Upper lobe of left lung (tissue), 6 donors: ENCODE measurements at regions not wholly inside any gene's neighbourhood (a gene's known extent, or its start where the extent isn't known, plus 50 kb on each side); places are given as distances from the start of the nearest gene placed in this dataset.

ENCODE experiments used
- ATAC-seq, 2 donors: fragments of 200-7000 bp; cut with Tn5 transposase; one replicate each; pipeline ENCODE4 v1.9.1; 2022; ENCODE audit warnings: mild to moderate bottlenecking in 2 of 2, moderate library complexity in 2 of 2; ENCODE audit not compliant: low FRiP score in 2 of 2
- DNase-seq, 2 donors: peaks; one replicate each; pipeline ENCODE4 v3.0.0-alpha.2; 2019 to 2020
- H3K27ac ChIP-seq, 4 donors: fragments of 200-600 bp; sonication (generic); one replicate each; pipeline ENCODE4 v1.5.1; 2016 to 2019
- H3K27me3 ChIP-seq, 4 donors: fragments of 200-600 bp; sonication (generic); one replicate each; pipeline ENCODE4 v1.5.1; 2017 to 2019
- H3K36me3 ChIP-seq, 4 donors: fragments of 200-600 bp; sonication (generic); one replicate each; pipeline ENCODE4 v1.5.1; 2016 to 2019
- H3K4me1 ChIP-seq, 4 donors: fragments of 200-600 bp; sonication (generic); one replicate each; pipeline ENCODE4 v1.5.1; 2018 to 2019
- H3K4me3 ChIP-seq, 4 donors: fragments of 200-600 bp; sonication (generic); one replicate each; pipeline ENCODE4 v1.5.1; 2017 to 2019; ENCODE audit warnings: mild to moderate bottlenecking in 2 of 4, moderate library complexity in 1 of 4
- H3K9me3 ChIP-seq, 4 donors: fragments of 200-600 bp; sonication (generic); one replicate each; pipeline ENCODE4 v1.5.1; 2018 to 2019
- EP300 ChIP-seq, 4 donors: sonication (generic); formaldehyde crosslinking; IDR thresholded peaks; one replicate each; pipeline ENCODE4 v1.5.1; 2017; ENCODE audit warnings: antibody characterized with exemption in 4 of 4, control low read depth in 2 of 4
- POLR2A ChIP-seq, 4 donors: fragments of 450-650 bp; IDR thresholded peaks; one replicate each; pipeline ENCODE4 v1.5.1; 2016 to 2017; ENCODE audit warnings: antibody characterized with exemption in 4 of 4, mild to moderate bottlenecking in 2 of 4
- POLR2AphosphoS5 ChIP-seq, 2 donors: sonication (generic); formaldehyde crosslinking; IDR thresholded peaks; one replicate each; pipeline ENCODE4 v1.5.1; 2017; ENCODE audit warnings: antibody characterized with exemption in 2 of 2
- WGBS, 2 donors: methylation state at CpG; one replicate each; pipeline ENCODE4 v1.1.5; 2017 to 2018; 5-methylcytosine and 5-hydroxymethylcytosine counted together
- TF ChIP-seq, protein P1 (sequence below), 6 experiments: fragments of 450-650 bp in 4 of 6; fragments of 200-600 bp in 2 of 6; sonication (generic) in 2 of 6; IDR thresholded peaks; one replicate each; pipeline ENCODE4 v1.5.1; 2016 to 2019; ENCODE audit warnings: antibody characterized with exemption in 6 of 6
- donor health status: DM: no; HTN: no; CAD: no; lungs with moderate emphysema.
- donor health status: DM: no; HTN: yes; CAD: no; lungs with severe emphysema.

DNA sequence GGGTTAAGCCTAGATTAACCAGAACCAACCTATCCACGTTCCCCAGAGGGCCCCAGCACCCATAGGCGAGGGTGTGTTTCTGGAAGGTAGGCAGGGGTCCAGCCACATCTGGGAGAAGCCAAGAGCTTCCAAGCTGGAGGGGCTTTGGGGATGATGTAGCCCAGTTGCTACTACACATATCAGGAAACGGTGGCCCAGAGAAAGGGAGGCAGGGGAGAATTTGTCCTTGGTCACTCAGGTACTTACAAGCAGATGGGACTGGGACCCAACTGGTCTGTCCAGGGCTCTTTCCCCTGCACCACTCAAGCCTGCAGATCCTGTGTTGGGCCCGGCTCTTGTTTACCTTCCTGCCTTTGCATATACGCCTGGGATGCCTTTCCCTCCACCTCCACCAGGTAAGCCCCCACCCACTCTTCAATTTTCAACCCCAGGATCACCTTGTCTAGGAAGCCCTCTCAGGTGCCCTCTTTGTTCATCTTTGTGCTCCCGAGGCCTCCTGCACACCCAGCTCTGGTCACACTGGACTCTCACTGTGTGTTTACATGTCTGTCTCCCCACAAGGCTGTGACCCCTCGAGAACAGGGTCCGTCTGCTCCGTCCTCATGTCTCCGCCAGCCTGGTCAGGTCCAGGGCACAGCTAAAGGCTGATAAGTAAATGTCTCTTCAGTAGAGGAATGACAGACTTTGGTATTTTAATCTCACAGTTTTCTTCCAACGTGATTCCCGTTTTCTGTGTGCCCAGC, 204.4 kb upstream of the LINGO1 start:
- Histone ChIP-seq H3K4me3 (no peak overlapping the region), H3K27me3 (no peaks in the 10 kb centered on the region), H3K9me3 (no peaks in the 10 kb centered on the region), H3K4me1 (peaks cover 0 to 5% (median 0%) of the 10 kb centered on the region in 4 donors), H3K27ac (no peak overlapping the region), H3K36me3 (no peaks in the 10 kb centered on the region)
- WGBS, 2 donors: 63 to 64% methylated on average over 12 of the region's 12 CpGs
- DNase-seq (no peak), ATAC-seq (no peak)
- TF ChIP-seq POLR2A (IDR thresholded peaks at IDR 0.05) (no peak), EP300 (IDR thresholded peaks at IDR 0.05) (no peak), POLR2AphosphoS5 (IDR thresholded peaks at IDR 0.05) (no peak)
- TF ChIP-seq, protein P1, sequence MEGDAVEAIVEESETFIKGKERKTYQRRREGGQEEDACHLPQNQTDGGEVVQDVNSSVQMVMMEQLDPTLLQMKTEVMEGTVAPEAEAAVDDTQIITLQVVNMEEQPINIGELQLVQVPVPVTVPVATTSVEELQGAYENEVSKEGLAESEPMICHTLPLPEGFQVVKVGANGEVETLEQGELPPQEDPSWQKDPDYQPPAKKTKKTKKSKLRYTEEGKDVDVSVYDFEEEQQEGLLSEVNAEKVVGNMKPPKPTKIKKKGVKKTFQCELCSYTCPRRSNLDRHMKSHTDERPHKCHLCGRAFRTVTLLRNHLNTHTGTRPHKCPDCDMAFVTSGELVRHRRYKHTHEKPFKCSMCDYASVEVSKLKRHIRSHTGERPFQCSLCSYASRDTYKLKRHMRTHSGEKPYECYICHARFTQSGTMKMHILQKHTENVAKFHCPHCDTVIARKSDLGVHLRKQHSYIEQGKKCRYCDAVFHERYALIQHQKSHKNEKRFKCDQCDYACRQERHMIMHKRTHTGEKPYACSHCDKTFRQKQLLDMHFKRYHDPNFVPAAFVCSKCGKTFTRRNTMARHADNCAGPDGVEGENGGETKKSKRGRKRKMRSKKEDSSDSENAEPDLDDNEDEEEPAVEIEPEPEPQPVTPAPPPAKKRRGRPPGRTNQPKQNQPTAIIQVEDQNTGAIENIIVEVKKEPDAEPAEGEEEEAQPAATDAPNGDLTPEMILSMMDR (IDR thresholded peaks at IDR 0.05): no peak

DNA sequence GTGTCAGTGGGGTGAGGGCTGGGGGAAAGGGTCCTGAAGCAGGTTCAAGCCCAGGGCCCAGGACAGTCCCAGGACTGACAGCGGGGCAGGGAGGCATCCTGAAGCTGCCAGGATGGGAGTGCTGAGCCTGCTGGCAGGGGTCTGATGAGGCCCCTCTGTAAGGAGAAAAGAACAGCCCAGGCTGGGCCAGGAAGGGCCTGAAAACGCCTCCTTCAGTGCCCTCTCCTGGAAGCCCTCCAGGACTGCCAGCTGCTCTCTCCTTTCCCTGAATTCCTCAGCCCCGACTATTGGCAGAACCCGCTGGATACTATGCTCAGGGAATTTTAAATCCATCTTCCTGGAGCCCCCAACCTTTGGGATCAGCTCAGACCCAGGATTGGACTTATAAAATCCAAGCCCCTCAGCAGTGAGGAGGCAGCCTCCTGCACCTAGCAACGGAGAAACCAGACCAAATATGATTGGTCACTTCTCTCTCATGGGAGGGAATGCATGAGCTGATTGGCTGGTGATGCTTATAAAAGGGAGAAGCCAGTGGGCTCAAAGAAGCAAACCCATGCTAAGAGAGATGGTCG, 203.5 kb upstream of the LINGO1 start:
- no peak overlapping the region for H3K4me3 ChIP-seq
- ATAC-seq (no peak), DNase-seq (no peak)
- 42 to 55% methylated on average over 6 of the region's 6 CpGs for WGBS, 2 donors
- no peak overlapping the region for H3K27ac ChIP-seq
- peaks cover 0 to under 1% (median 0%) of the 10 kb centered on the region in 4 donors for H3K4me1 ChIP-seq
- no peaks in the 10 kb centered on the region for H3K9me3 ChIP-seq
- H3K27me3 ChIP-seq: no peaks in the 10 kb centered on the region
- no peaks in the 10 kb centered on the region for H3K36me3 ChIP-seq
- TF ChIP-seq POLR2A (IDR thresholded peaks at IDR 0.05) (no peak), POLR2AphosphoS5 (IDR thresholded peaks at IDR 0.05) (no peak), EP300 (IDR thresholded peaks at IDR 0.05) (no peak)
- TF ChIP-seq, protein P1 (IDR thresholded peaks at IDR 0.05): no peak

DNA sequence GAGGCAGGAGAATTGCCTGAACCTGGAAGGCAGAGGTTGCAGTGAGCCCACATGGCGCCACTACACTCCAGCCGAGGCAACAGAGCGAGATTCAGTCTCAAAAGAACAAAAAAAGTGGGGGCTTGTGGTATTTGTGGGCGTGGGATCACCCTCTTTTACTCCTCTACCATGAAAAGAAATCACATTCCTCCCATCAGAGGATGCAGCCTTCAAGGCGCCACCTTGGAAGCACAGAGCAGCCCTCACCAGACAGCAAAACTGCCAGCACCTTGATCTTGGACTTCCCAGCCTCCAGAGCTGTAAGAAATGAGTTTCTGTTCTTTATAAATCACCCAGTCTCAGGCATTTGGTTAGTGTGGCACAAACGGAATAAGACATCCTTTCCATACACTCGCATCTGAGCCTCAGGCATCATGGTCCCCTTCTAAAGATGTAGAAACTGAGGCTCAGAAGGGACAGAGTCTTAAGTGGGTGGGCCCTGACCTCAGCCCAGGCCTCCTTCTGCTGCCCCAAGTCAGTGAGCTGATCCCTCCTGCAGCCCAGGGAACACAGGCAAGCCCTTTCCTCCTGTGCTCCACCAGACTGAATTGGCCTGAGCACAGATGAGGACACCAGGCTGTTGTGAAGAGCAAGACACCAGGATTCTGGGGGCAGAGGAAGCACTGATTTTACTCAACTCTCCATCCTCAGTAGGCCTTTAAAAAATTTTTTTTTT, 201.7 kb upstream of the LINGO1 start:
- no peaks in the 10 kb centered on the region for H3K9me3 ChIP-seq
- no peaks in the 10 kb centered on the region for H3K36me3 ChIP-seq
- H3K27ac ChIP-seq: no peak overlapping the region
- DNase-seq (no peak), ATAC-seq (no peak)
- TF ChIP-seq POLR2AphosphoS5 (IDR thresholded peaks at IDR 0.05) (no peak), POLR2A (IDR thresholded peaks at IDR 0.05) (no peak), EP300 (IDR thresholded peaks at IDR 0.05) (no peak)
- TF ChIP-seq, protein P1 (IDR thresholded peaks at IDR 0.05): no peak
- H3K4me3 ChIP-seq: no peak overlapping the region
- WGBS, 2 donors: 90 to 93% methylated on average over 7 of the region's 7 CpGs
- no peaks in the 10 kb centered on the region for H3K27me3 ChIP-seq
- no peaks in the 10 kb centered on the region for H3K4me1 ChIP-seq

DNA sequence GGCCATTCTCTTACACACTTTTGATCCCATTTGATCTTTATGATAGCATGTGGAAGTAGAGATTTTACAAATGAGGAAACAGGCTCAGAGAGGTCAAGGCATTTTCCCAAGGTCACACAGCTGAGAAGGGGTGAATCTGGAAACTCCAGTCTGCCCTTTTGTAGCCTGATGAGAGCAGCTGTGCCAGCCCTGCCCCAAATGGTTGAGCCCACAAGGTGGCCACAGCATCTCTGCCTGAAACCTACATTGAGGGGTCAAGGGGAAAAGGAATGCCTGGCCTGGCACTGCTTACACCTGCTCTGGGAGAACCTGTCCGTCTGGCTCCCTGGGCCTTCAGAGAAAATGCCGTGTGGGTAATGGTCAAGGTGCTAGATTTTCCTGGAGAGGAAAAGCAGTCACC, 200.2 kb upstream of the LINGO1 start:
- Histone ChIP-seq H3K27me3 (no peaks in the 10 kb centered on the region), H3K4me3 (no peak overlapping the region), H3K4me1 (no peaks in the 10 kb centered on the region), H3K36me3 (no peaks in the 10 kb centered on the region), H3K9me3 (no peaks in the 10 kb centered on the region), H3K27ac (no peak overlapping the region)
- ATAC-seq: no peak
- WGBS, 2 donors: 82 to 100% methylated on average over 1 to 2 of the region's 2 CpGs
- TF ChIP-seq EP300 (IDR thresholded peaks at IDR 0.05) (no peak), POLR2A (IDR thresholded peaks at IDR 0.05) (no peak), POLR2AphosphoS5 (IDR thresholded peaks at IDR 0.05) (no peak)
- TF ChIP-seq, protein P1 (IDR thresholded peaks at IDR 0.05): no peak
- DNase-seq: no peak
